Right lung (tissue), 2 donors: ENCODE measurements at regions not wholly inside any gene's neighbourhood (a gene's known extent, or its start where the extent isn't known, plus 50 kb on each side); places are given as distances from the start of the nearest gene placed in this dataset.
"Not testable (repeated sequence)": the region's sequence is repeated elsewhere in the genome, so short reads cannot be mapped to it uniquely, and the experiment has no call there.

ENCODE experiments used
- DNase-seq, 2 donors: peaks; one replicate each; pipeline ENCODE4 v3.0.0-alpha.2; 2013

DNA sequence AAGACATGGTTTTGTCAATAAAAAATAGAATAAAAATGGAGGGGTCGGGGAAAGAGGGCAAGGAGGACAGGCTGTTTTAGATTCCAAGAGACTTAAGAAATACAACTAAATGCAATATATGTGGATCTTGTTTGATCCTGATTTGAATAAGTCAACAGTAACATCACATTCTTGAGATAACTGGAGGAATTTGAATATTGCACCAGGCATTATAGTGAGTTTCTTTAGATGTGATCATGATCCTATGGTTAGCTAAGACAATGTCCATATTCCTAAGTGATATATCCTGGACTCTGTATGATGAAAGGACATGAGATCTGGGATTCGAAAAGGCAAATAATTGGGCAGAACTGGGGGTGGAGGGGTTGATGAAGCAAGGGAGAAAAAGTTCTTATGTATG lies 311.8 kb downstream of the PLPP3 start:
- no peak for DNase-seq

DNA sequence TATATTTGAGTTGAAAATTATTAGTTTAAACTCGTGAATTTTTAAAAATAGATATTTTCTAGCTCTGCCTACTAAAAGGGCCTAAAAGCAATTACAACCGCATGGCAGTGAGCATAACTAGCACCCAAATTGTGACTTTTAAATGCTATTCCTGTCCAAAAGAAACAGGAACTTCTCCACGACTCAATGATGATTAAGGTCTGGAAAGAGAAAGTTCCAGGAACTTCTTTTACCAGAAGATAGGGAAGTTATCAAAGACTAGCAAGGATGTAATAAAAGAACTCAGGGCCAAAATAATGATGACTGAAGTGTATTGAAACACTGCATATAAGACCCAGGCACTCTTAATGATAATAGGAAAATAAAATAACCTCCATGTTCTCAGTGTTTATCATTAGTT lies 313.0 kb downstream of the PLPP3 start:
- no peak for DNase-seq

DNA sequence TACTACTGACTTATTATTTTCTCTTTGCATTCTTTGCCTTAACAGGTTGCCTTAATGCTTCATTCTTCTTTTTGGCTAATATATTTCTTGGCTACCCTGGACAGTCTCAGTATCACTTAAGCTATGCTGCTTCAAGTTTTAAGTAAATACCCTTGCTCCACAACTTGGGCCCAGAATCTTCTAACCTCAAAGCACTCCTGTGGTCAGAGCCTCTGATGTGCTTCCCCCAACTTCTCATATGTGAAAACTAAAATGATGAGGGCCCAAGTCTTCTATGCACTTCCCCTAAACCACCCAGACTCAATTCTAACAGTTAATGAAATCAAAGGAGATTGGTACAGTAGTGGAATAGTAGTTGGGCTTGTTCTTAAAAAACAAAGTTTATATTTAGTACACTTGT lies 314.1 kb downstream of the PLPP3 start:
- DNase-seq: no peak

DNA sequence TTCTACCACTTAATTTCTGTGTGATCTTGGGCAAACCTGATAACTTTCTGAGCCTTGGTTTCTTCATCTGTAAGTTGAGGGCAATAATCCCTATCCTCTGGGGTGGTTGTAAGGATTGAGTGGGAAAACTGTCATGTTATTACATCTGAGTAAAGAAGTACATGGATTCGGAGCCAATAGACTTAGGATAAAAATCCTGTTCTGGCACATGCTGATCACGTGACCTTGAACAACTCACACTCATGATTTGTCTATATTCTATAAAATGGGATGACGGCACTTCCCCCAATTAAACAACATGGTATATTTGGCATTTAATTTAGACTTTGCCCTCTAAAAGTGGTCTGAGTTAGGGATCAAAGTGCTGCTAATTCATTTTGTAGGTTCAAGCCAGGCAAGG lies 315.5 kb downstream of the PLPP3 start:
- DNase-seq: no peak

DNA sequence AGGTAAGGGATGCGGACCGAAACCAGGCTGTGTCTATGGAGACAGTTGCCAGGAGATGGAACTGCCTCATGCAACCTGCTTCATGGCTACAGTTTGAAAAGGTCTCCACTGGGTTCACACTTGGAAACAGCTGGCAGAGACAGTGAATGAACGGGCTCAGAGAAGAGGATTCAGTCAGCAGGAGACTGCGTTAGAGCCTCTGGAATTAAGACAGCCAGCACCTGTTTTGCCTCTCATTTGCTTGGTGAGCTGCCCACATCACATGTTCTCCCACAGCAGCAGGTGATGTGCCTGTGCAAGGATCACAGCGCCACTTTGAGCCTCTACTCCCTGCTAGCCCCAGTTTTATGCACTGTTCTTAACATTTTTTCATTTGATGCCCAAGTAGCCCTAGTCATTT lies 321.0 kb downstream of the PLPP3 start:
- no peak for DNase-seq

DNA sequence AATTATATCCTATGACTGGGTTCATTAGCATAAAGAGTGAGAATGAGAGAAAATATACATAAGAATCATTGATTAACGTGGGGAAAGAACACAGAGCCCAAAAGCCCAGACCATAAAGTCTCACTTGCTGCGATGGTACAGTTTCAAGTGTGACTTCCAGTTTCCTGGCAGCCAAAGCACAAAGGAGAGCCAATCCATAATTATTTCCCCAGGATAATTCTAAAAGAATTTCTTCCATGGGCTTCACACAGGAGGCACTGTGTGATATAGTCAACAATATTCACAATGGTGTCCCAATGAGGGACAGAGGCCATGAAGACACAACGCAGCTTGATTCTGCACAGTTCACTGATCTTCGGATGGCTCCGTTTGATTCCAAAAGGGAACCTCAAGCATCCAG lies 321.6 kb downstream of the PLPP3 start:
- DNase-seq: no peak

DNA sequence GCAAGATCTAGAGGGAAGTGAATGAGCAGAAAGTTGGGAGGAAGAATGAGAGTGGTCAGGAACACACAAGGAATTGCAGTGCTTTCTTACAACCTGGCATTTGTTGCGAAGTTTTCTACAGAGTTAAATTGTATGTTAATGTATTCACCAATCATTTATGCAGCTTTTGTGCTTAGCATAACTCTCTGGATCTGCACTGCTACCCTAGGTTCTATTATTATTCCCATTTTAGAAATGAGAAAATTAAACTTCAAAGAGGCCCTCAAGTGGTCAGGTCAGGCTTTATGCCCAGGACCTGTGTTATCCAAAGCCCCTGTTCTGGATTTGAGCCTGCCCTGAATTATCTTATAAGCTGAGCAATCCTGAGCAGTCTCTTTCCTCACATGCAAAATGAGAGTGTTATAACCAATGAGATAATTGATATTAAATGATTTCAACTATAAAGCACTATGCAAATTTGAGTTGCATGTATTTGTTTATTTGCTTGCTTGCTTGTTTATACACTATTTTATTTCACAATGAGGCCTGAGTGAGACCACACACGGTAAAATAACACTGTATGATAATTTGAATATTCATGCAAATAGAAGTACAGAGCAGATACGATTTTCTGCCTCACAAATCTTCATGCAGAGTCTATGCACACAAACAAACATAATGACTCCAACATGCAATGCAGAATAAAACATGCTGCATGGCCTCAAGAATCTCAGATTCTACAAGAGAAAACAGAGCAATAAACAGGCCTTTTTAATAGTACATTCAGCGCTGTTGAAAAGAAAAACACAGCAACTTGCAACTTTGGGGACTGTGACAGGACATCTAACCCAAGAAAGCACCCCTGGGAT lies 323.0 kb downstream of the PLPP3 start:
- DNase-seq: no peak

DNA sequence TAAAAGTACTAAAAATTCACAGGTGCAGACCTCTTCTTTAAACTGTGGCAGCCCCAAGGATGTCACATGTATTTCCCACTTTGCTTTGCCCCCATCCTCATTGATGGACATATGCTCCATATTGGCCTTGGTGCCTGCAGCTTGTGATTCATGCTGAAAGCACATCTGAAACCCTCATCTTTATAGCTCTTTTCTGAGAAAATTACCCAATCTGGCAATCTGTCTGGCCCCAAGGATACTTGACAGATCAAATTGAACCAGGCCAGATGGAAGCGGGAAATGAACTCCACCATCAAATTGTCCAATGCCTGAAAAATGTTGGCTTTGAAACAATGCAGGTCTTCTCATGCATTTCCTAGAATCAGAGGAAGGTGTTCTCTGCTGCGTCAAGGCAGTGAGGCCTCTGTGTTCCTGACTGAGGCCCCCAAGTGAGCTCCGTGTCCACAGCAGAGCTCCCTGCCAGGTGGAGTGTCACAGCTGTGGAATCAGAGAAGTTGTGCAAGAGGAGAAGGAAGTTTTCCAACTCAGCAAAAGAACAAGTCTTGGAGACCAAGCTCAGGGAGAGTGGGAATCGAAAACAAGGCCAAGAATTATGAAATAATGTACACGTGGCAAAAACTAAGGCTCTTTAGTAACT lies 323.7 kb downstream of the PLPP3 start:
- peak; percentile 81 to 83 for DNase-seq

DNA sequence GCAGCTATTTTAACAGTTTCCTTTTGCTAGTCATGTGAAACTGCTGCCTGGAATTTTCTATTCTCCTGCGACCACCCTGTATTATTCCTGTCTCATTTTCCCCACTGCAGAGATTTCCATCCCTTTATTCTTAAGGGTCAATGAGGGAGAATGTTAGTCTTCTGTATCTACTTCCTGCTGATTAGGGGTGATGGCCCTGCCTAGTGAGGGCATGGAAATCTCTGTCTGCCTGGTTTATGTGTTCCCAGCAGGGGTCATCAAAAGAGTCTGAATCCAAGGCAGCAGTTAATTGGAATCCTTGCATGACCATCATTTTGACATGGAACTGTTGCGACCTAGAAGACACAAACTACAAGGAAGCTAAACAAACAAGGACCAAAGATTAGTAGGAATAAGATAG lies 325.2 kb downstream of the PLPP3 start:
- DNase-seq: no peak

DNA sequence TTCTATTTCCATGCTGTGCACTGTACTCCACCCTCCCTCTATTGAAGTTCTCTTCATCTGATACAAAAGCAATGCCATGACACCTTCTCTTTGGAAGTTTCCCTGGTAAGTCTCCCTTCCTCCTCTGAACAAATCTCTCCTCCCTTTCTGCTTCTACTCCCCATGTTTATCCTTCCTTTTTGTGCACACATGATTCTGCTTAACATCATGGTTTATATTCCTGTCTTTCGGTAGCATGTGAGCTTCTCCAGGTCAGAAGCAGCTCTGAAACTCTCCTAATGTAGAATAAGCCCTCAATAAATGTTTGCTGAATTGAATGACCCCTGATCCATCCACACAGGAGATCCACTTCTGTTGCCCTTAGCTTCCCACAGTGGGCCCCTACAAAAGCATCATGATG lies 328.6 kb downstream of the PLPP3 start:
- no peak for DNase-seq

DNA sequence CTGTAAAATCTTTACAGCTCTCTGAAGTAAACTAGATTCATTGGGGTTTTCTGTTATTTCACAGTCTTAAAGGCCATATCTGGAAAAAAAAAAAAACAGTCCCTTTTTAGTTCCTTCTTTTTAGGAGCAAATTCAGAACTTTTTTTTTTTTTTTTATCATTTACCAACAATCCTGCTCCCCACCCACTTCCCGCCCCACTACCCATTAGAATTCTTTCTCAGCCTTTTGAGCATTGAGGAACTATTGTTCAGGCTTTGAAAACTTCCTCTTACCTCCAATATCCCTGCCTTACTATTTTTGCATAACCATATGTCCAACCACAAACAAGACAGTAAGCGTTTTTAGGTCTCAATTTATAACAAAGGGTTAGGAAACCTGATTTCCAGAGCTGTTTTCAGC lies 330.1 kb downstream of the PLPP3 start:
- DNase-seq: no peak

DNA sequence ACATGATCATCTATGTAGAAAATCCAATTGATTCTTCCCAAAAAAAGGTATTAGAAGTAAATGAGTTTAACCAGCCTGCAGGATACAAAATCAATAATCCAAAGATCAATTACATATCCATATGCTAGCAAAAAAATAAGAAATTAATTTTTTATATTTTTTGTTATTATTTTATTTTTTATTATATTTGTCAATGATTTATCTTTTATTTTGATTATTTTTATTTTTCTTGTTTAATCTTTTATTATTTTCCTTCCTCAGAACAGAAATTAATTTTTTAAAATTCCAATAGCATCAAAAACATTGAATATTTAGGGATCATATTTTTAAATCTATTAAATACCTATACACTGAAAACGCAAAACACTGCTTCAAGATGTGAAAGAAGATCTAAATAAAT lies 331.2 kb downstream of the PLPP3 start:
- no peak for DNase-seq

DNA sequence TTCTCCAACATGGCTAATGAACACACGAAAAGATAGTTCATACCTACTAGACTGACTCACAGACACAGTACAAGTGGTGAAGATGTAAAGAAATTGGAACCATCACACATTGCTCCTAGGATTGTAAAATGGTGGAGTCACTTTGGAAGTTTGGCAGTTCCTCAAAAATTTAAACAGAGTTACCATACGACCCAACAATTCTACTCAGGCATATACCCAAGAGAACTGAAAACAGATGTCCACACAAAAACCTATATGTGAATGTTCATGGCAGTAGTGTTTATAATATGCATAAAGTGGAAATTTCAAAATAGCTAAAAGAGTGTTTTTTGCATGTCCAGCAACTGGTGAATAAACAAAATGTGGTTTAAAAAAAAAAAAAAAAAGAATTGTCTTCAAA lies 332.6 kb downstream of the PLPP3 start:
- DNase-seq: not testable (repeated sequence)

DNA sequence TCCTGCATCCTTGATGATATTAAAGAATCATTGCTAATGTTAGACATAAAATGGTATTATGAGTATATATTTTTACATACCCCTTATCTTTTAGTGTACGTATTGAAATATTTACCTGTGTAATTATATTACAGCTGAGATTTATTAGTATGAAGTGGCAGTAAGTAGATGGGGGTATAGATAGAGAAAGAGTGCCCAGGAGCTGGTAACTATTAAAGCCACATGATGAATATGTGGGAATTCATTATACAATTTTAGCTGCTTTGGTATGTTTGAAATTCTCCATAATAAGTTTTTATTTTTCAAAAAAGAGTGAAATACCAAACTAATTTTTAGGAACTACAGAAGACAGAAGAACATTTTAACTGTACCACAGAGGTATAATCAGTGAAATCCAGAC lies 339.0 kb downstream of the PLPP3 start:
- no peak for DNase-seq

DNA sequence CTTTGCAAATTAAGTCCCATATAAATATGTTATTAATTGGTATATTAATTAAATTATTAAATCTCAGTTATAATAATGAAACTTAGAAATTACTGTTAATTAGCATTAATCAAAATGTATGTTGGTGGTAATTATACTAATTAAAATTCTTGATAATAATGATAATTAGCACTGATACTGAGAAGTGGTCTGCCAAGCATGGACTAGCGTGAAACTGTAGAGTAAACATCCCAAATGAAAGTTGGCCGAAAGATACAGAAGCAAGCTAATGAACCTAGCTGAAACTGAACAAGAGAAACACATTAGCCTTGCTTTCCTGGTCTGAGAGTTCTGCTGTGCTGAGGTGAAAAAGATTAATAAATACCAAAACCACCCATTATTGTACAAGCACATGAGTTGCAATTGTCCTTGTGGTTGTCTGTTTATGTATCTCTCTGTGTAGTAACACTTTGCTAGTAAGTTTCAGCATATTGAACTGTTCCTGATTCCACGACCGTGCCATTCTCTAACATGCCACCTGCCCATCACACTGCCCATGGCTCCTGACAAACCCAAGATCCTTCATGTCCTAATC lies 341.8 kb downstream of the PLPP3 start:
- no peak for DNase-seq

DNA sequence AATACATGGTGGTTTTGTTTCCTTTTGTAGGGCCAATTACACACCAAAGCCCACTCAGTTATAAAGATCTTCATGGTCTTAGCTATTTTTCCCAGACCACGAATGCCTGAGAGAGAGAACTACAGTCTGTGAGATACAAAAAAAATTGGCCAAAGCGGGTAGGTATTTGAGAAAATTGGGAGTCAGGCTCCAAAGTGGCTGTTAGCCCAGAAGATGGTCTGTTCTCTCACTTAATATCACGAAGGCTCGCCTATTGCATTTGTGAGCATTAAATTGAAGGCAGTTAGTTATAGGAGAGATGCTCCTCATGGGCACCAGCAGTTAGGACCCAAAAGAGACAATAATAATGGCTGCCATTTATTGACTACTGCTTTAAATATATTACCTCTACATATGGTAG lies 342.7 kb downstream of the PLPP3 start:
- no peak for DNase-seq

DNA sequence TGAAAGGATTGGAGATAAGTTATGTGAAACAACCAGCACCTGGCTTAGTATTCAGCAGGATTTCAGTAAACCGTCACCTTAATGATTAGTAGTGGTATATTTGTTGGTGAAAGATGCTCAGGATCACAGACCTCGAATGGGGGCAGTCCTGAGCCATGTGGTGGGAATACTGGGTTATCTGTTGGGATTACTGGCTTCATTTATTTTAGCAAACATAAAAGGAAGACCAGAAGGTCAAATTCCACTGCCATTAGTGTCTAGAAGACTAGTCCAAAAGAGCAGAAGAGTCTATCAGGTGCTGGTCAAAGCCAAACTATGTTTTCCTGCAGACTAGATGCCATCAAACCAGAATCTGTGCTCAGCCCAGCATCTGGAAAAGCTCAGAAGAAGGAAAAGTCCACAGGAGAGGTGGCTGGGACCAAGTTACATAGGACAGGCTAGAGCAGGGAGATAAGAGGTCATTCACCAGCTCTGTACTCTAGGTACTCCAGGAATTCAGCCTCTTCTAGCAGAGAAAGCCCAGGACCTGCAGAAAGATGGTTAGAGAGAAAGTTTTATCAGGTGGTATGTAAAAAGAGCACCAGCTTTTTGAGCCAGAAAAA lies 343.4 kb downstream of the PLPP3 start:
- DNase-seq: no peak

DNA sequence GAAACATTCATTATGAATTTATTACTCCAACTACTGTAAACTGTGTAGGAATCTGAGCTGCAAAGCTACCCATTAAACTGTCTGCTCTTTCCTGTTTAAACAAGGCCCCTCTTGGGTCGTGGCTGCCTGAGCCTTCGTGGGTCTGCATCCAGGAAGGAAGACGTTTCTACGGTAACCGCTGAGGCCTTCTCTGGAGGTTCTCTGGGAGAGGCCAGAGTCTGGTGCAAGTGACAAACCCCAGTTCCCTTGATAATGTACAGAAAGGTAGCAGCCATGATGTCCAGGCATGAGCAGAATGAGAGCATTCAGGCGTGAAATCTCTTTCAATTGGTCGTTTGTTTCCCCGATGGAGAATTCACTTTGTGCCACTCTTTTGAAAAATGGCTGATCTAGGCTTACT lies 350.2 kb downstream of the PLPP3 start:
- no peak for DNase-seq

DNA sequence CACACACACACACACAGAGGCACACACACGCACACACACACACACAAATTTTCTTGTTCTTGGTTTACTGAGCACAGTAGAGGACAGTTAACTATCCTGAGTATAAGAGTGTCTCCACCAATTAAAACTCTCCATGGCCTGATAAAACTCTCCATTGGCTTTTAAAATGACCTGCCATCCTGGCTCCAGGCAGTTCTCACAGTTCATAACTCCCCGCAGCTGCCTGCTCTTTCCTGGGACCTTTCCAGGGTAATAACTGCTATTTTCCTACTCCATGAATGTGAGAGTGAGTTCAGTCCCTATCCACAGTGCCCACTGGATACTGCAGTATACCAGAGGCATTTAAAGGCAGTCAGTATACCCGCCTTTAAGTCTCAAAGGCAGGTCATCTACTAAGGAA lies 351.5 kb downstream of the PLPP3 start:
- DNase-seq: peak; percentile 58 to 61

DNA sequence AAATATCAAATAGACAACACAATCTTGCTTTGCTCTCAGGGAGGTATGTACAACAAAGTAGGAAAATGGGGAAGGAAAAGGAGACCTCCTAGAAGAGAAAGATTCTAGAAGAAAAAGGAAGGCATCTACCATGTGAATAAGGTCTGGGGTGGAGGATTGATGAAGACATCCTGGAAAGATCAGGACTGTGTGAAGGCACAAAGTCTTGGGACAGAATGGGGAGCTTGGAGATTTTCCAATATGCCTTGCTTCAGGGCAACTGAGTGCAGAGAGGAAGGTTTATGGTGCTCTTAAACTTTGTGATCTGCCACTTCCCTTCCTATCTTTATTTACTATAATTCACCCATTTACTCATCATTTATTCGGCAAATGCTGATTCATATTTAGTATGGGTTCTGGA lies 352.0 kb downstream of the PLPP3 start:
- no peak for DNase-seq

DNA sequence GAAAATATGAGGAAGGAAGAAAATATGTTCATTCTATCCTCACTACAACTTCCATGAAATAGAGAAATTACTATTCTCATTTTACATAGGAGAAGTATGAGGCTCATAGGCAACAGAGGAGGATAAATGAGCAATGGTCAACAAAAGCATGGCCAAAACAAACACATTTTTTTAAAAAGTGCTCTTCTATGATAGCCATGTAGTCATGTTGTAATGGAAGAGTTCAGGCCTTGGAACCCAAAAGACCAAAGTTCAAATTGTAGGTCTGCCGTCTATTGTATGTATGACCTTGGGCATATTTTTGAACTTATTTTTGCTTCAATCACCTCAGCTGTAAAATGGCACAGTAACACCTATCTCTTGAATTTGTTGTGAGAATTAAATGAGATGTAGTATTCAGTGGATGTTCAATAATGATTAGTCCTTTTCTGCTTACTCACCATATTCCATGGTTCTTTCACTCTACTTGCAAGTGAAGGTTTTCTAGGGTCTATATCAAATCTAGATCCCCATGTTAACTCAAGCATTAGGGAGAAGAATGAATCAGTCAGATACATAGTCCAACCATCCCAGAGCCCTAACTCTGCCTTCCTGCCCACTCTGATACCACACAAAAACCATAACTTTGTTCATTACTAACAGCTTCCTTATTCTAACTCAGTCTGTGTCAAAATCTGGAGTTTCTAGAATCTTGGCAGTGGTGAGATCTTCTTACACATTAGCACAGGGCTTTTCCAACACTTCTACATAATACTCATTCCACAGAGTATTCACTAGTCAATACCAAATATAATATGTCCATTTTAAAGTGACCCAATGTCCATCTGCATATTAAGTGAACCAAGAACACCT lies 353.2 kb downstream of the PLPP3 start:
- no peak for DNase-seq

DNA sequence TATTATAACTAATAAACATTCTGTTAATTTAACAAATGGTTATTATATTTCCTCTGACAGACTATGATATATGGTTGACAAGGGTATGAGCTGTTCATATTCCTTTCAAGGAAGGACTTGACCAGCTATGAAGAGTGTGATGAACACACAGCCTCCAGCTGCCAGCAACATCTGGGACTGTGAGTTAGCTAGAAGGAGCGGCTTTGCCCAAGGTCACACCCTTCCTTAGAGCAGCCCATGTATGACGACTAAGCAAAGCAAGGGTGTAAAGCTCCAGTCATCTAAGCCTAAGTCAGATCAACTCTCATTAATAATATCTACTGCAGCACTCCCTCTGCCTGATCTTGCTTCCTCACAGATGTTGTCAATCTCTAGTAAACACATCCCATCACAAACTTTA lies 355.4 kb downstream of the PLPP3 start:
- no peak for DNase-seq
